SH-SY5Y (cell line): ENCODE measurements at regions not wholly inside any gene's neighbourhood (a gene's known extent, or its start where the extent isn't known, plus 50 kb on each side); places are given as distances from the start of the nearest gene placed in this dataset.

Source experiments
- GATA2 ChIP-seq: IDR thresholded peaks from 2 replicates; pipeline ENCODE4 v1.6.1; 2011; ENCODE audit warnings: mild to moderate bottlenecking, low read depth, low read length
- GATA3 ChIP-seq: IDR thresholded peaks from 2 replicates; pipeline ENCODE4 v1.6.1; 2011; ENCODE audit warnings: low read depth, mild to moderate bottlenecking, low read length, moderate library complexity

DNA sequence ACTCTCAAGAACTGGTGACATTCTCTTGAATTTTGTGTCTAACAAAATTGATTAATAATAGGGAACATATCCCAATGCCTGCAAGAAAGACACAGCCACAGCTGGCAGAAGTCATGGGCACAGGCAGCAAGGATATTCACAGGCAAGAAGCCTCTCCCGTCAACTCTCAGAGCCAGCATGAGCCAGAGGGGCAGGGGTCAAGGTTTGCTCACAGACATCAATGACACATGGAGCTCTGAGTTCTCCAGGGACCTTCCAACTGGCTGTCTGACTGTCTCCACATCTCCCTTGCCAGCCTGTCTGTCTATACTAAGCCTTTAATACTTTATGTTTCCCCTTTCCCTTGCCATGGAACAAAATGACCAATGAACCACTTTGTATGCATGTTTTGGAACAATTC is 101.5 kb upstream of the RAB4A start:
- no peak for TF ChIP-seq GATA2
- no peak for TF ChIP-seq GATA3
